ENCODE measurements at regions not wholly inside any gene's neighbourhood (a gene's known extent, or its start where the extent isn't known, plus 50 kb on each side); places are given as distances from the start of the nearest gene placed in this dataset.

DNA sequence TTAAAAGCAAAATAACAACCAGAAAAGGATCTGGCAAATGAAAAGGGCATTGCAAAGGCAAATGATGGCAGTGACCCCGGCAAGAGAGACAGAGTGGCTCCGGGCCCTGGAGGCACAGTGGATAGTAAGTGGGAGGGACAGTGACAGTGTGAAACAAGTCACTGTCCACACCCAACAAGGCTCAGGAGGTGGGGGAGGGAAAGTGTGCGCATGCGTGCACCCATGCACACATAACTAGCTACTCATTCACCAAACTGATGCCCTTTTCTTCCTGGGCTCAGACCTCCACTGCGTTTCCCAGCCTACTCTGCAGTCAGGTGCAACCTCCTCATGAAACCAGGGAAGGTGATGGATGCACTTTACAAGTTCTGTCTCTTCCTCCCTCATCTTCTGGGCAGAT lies 108.4 kb downstream of the SHANK2 start:
- Histone ChIP-seq H3K27ac (ENCODE audit: low read depth, low read length) (no peak overlapping the region), H3K4me3 (ENCODE audit: insufficient read depth, low read length, poor library complexity, severe bottlenecking) (no peak overlapping the region), H3F3A (ENCODE audit: insufficient read depth) (no peaks in the 10 kb centered on the region), H3K9me3 (ENCODE audit: insufficient read depth, low read length) (no peaks in the 10 kb centered on the region), H3K9ac (ENCODE audit: low read length) (no peak overlapping the region), H3K4me2 (ENCODE audit: low read depth, low read length, poor library complexity, severe bottlenecking) (no peak overlapping the region), H3K9me2 (replicated peaks; ENCODE audit: insufficient read depth, low read length) (no peaks in the 10 kb centered on the region), H3K27me3 (ENCODE audit: low read length) (no peaks in the 10 kb centered on the region), H3K79me2 (ENCODE audit: insufficient read depth, low read length) (no peaks in the 10 kb centered on the region), H2AFZ (ENCODE audit: low read depth, low read length, severe bottlenecking) (no peak overlapping the region), H3K36me3 (ENCODE audit: low read length) (no peaks in the 10 kb centered on the region), H4K20me1 (ENCODE audit: low read depth, low read length) (no peaks in the 10 kb centered on the region)
- TF ChIP-seq, protein P1, sequence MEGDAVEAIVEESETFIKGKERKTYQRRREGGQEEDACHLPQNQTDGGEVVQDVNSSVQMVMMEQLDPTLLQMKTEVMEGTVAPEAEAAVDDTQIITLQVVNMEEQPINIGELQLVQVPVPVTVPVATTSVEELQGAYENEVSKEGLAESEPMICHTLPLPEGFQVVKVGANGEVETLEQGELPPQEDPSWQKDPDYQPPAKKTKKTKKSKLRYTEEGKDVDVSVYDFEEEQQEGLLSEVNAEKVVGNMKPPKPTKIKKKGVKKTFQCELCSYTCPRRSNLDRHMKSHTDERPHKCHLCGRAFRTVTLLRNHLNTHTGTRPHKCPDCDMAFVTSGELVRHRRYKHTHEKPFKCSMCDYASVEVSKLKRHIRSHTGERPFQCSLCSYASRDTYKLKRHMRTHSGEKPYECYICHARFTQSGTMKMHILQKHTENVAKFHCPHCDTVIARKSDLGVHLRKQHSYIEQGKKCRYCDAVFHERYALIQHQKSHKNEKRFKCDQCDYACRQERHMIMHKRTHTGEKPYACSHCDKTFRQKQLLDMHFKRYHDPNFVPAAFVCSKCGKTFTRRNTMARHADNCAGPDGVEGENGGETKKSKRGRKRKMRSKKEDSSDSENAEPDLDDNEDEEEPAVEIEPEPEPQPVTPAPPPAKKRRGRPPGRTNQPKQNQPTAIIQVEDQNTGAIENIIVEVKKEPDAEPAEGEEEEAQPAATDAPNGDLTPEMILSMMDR (IDR thresholded peaks at IDR 0.05; ENCODE audit: insufficient read depth, low read length, poor library complexity, severe bottlenecking), result no peak
- no peak for TF ChIP-seq EZH2phosphoT487 (conservative IDR thresholded peaks at IDR 0.05; ENCODE audit: low read length)

- no peaks in the 10 kb centered on the region for H3K9me2 ChIP-seq (replicated peaks; ENCODE audit: insufficient read depth, low read length)
- H3K9ac ChIP-seq (ENCODE audit: low read length), result no peak overlapping the region
- H3K36me3 ChIP-seq (ENCODE audit: low read length), result no peaks in the 10 kb centered on the region
- H3K79me2 ChIP-seq (ENCODE audit: insufficient read depth, low read length), result no peaks in the 10 kb centered on the region
- H3K27me3 ChIP-seq (ENCODE audit: low read length), result no peaks in the 10 kb centered on the region
- no peaks in the 10 kb centered on the region for H3F3A ChIP-seq (ENCODE audit: insufficient read depth)
- no peak for TF ChIP-seq EZH2phosphoT487 (conservative IDR thresholded peaks at IDR 0.05; ENCODE audit: low read length)
- TF ChIP-seq, protein P1 (IDR thresholded peaks at IDR 0.05; ENCODE audit: insufficient read depth, low read length, poor library complexity, severe bottlenecking), result no peak
- no peak overlapping the region for H3K4me2 ChIP-seq (ENCODE audit: low read depth, low read length, poor library complexity, severe bottlenecking)
- no peak overlapping the region for H3K27ac ChIP-seq (ENCODE audit: low read depth, low read length)
- no peaks in the 10 kb centered on the region for H3K9me3 ChIP-seq (ENCODE audit: insufficient read depth, low read length)
- H2AFZ ChIP-seq (ENCODE audit: low read depth, low read length, severe bottlenecking), result no peak overlapping the region
- H4K20me1 ChIP-seq (ENCODE audit: low read depth, low read length), result no peaks in the 10 kb centered on the region
- no peak overlapping the region for H3K4me3 ChIP-seq (ENCODE audit: insufficient read depth, low read length, poor library complexity, severe bottlenecking)
Observed at GRCh38 chr11:71140206-71140919, 112.0 kb downstream of the SHANK2 start.

GRCh38 chr11:71139516-71140205 lies 112.7 kb downstream of the SHANK2 start:
- no peaks in the 10 kb centered on the region for H3K79me2 ChIP-seq (ENCODE audit: insufficient read depth, low read length)
- H3K9ac ChIP-seq (ENCODE audit: low read length), result no peak overlapping the region
- no peaks in the 10 kb centered on the region for H3K9me3 ChIP-seq (ENCODE audit: insufficient read depth, low read length)
- H3F3A ChIP-seq (ENCODE audit: insufficient read depth), result no peaks in the 10 kb centered on the region
- H2AFZ ChIP-seq (ENCODE audit: low read depth, low read length, severe bottlenecking), result no peak overlapping the region
- no peak overlapping the region for H3K4me2 ChIP-seq (ENCODE audit: low read depth, low read length, poor library complexity, severe bottlenecking)
- TF ChIP-seq EZH2phosphoT487 (conservative IDR thresholded peaks at IDR 0.05; ENCODE audit: low read length), result no peak
- TF ChIP-seq, protein P1 (IDR thresholded peaks at IDR 0.05; ENCODE audit: insufficient read depth, low read length, poor library complexity, severe bottlenecking), result no peak
- H3K27me3 ChIP-seq (ENCODE audit: low read length), result no peaks in the 10 kb centered on the region
- H3K36me3 ChIP-seq (ENCODE audit: low read length), result no peaks in the 10 kb centered on the region
- no peak overlapping the region for H3K27ac ChIP-seq (ENCODE audit: low read depth, low read length)
- no peaks in the 10 kb centered on the region for H3K9me2 ChIP-seq (replicated peaks; ENCODE audit: insufficient read depth, low read length)
- H4K20me1 ChIP-seq (ENCODE audit: low read depth, low read length), result no peaks in the 10 kb centered on the region
- no peak overlapping the region for H3K4me3 ChIP-seq (ENCODE audit: insufficient read depth, low read length, poor library complexity, severe bottlenecking)
